NCI-H1930 (cell line): ENCODE measurements at regions not wholly inside any gene's neighbourhood (a gene's known extent, or its start where the extent isn't known, plus 50 kb on each side); places are given as distances from the start of the nearest gene placed in this dataset.
A peak's percentile ranks its signal among the peaks of the same experiment; 100 is the strongest.

ENCODE experiments used
- DNase-seq, 2 experiments: peaks; one replicate each; lab custom pipeline; 2025; lab: John Stamatoyannopoulos, UW

DNA sequence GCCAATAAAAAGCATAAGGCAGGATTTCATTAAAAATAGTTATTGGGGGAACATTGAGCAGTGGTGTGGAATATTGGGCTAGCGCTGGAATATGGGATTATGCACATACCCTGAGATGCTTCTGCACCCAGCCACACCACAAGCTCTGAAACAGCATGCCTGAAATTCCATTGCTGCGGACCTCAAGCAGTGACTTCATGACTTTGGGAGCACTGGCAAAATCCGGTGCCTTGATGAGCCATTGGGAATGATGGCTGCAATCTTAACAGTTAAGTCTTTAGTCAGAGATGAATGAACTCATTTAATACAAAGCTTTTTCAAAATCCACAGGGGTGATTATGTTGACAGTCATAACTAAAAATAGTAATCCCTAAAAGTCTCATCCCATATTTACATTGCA lies 274.7 kb upstream of the MTPN start:
- no peak for DNase-seq

DNA sequence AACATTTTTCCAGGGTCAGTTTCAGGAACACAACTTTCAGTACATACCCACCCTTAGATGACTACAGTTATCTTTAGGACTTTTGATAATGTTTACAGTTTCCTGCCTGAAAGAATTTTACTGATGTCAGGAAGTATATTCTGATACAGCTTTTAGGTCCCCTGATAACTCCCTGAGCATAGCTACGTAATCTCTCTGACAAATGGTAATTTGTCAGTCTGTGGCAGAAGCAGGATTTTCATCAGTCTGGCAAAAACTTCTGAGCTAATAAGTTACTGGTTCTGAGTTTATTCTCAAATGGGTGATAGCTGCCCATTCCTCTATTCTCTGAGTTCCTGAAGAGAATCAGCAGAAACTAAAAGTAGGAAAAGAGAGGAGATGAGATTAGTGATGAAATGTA lies 270.1 kb upstream of the MTPN start:
- DNase-seq, result no peak

DNA sequence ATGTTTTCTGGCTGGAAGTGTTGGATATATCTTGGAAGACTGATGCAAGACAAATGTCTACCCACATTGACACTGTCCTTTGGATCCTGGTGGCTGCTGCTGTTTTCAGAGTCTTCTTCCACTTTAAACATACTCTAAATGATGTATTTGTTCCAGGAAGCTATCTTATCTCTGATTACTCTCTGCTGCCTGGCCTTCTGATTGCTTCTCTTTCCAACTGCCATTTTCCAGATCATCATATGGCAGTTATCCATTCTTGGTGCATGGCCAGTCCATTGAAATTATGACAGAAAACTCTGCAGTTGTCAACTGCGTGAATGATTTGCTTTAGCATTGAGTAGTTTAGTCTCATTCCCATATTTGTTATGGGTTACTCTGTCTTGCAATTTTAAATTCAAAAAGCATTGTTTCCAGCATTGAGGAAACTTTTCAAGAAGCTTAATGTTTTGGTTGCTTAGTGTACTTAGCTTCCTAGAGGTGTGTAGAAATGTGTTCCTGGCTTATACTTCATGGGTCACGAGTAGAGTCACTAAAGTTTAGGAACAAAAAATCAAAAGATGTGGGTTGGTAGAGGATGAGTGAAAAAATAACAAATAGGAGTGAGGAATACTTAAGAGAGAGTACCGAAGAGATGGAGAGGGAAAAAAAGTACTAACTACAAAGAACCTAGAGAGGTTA lies 268.3 kb upstream of the MTPN start:
- no peak for DNase-seq

DNA sequence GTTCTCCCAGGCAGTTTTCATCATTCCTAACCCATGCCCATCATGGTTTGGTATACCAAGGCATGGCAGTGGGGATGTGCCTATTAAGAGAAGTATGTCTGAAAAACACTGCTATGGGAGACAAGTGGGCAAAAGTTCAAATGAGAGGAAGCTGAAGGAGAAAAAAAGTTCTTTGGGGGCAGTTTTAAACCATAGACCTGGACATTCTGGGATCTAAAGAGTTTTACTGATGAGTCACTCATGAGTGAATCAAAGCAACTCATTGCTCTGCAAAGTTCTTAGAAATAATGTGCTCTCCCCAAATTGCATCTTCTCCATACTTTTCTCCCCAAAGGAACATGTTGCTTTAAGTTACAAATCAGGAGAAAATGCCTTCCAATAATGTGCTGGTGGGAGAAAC lies 256.9 kb upstream of the MTPN start:
- no peak for DNase-seq

DNA sequence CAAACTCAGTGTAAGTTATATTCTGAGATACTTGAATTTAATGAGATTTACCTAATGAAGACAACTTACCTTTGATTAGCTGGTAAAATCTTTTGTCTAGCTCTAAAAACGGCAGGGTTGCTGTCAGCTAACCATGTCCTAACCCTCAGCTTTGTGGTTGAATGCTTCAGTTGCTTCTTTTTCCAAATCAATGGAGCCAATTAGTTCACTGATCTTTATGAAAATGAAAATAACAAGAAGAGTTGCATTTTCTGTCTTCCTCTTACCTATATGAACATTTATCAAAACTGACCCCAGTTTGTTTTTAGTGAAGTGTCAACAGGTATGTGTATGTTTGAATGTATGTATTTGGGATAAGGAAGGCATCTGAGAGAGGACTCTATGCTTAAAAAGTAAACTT lies 253.1 kb upstream of the MTPN start:
- DNase-seq, result no peak

DNA sequence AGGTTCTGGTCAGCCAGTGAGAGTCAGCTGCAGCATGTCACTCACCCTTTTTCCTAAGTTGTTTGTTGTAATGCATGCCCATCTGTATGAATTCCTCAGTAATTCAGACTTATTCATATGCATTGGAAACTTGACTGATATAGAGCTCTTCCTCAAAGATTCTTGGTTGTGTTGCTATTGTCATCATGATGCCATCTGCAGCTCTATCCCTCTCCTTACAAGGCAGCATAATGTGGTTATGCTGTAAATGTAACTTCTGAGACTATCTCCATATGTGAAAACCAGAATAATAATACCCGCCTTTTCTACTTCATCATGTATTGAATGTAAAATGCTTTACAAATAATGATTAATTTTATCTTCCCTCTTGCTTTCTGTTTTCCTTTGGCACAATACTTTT lies 252.6 kb upstream of the MTPN start:
- DNase-seq, result no peak

DNA sequence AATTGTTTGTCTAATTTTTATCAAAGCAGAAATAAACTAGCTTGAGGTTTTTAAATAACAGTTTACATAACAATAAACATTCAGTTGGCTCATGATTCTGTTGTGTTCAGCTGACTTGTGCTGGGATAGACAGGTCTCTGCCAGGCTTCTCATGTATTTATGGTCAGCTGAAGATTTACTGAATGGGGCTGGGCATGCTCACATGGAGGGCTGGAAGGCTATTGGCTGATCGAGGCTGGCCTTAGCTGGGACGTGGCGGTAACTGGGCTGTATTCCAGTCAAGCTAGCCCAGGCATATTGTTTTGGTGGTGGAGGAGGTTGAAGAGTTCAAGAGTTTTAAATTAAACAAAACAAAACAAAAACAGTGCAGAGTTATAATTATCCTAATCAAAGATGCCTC lies 251.0 kb upstream of the MTPN start:
- no peak for DNase-seq

DNA sequence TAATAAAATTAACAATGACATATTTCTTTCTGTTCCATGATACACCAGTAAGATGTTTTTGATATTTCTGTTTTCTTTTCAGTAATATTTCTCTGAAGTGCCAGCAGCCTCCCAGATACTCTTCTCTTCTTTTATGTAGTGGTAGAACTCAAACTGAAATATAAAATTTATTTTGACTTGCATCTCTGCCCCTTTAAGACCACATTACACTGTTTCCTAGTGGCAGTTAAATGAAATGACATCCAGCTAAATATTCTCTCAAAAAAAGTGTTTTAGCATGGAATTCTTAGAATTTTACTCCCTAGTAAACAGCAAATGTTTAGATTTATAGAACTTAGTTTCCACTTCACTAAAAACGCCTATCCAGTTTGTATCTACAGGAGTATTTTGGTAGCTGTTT lies 237.2 kb upstream of the MTPN start:
- no peak for DNase-seq

DNA sequence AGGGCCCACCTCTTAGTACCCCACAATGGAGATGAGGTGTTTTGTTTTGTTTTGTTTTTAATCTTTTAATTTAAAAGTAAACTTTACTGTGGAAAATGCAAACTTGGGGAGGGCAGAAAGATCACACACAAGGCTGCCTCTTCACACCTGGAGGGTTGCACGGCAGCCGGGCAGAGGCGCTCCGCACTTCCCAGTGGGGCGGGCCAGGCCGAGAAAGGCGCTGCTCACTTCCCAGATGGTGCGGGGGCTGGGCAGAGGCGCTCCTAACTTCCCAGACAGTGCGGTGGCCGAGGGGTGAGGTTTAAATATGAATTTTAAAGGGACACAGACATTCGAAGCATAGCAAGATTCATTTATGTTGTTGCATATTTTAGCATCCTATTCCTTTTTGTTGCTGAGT lies 235.9 kb upstream of the MTPN start:
- DNase-seq, result no peak

DNA sequence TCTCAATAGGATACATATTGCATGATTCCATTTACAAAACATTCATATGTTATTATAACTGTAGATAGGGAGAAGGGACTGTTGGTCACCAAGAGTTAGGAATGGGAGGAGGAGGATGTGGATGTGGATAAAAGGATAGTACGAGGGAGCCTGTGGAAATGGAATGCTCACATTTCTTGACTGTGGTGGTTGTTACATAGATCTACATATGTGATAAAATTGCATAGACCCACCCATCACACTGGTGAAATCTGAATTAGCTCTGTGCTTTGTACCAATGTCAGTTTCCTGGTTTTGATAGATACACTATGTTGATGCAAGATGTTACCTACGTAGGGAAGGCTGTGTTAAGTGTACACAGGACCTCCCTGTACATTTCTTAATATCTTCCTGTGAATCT lies 233.5 kb upstream of the MTPN start:
- DNase-seq, result no peak

DNA sequence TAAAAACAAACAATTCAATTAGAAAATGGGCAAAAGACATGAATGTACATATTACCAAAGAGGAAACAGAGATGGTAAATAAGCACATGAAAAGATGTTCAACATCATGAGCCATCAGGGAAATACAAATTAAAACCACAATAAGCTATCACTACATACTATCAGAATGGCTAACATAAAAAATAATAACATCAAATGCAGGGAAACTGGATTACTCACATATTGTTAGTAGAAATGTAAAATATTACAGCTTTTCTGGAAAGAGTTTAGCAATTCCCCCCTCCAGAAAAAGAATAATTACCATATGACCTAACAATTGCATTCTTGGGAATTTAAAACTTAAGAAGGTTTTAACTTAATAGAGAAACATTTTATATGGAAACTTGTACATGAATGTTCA lies 232.9 kb upstream of the MTPN start:
- DNase-seq, result peak; percentile 34 to 58

DNA sequence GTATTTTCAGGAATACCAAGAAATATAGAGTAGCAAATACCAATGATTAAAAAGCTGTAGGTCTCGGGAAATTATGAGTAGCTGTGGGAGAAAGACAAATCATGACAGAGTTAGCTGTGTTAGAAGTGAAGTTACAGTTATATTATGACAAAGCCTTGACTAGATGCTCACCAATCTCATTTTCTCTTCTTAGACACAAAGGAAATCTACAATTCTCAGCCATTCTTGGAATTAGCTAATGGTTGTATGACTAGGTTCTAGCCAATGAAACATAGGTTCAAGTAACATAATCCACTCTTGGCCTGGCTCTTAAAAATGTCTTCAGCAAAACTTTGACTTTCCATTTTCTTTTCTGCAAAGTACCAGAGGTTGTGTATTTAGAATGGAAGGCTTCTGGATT lies 228.8 kb upstream of the MTPN start:
- DNase-seq, result no peak

DNA sequence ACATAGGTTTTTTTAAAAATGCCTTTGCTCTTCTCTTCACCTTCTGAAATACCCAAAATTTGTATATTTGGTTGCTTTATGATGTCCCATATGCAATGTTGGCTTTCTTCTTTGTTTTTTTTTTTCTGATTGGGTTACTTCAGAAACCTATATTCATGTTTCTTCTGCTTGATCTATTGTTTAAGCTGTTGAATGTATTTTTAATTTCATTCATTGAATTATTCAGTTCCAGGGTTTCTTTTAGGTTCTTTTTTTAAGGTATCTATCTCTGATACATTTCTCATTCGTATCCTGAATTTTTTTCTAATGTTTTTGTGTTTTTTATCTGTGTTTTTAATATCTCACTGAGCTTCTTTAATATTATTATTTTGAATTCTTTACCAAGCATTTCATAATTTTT lies 221.0 kb upstream of the MTPN start:
- DNase-seq, result no peak

DNA sequence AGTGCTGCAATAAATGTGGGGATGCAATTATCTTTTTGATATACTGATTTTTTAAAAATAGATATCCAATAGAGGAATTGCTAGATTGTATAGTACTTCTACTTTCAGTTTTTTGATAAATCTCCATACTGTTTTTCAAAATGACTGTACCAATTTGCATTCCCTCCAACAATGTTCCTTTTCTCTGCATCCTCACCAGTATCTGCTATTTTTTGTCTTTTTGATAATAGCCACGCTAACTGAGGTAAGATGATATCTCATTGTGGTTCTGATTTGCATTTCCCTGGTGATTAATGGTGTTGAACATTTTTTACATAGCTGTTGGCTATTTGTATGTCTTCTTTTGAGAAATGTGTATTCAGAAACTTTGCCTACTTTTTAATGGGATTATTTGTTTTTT lies 217.7 kb upstream of the MTPN start:
- DNase-seq, result no peak

DNA sequence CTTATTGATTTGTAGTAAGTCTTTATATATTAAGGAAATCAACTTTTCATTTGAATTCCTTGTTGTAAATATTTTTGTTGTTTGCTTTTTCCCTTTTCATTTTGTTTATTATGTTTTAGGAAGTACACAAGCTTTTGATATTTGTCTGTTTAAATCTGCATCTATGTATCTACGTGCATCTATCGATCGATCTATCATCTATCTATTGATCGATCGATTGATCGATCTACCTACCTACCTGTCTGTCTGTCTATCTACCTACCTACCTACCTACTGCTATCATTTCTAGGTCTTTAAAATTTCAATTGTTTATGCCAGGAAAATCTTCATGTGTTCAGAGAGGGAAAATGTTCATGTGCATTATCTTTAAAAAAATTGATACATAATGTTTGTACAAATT lies 216.8 kb upstream of the MTPN start:
- DNase-seq, result no peak

DNA sequence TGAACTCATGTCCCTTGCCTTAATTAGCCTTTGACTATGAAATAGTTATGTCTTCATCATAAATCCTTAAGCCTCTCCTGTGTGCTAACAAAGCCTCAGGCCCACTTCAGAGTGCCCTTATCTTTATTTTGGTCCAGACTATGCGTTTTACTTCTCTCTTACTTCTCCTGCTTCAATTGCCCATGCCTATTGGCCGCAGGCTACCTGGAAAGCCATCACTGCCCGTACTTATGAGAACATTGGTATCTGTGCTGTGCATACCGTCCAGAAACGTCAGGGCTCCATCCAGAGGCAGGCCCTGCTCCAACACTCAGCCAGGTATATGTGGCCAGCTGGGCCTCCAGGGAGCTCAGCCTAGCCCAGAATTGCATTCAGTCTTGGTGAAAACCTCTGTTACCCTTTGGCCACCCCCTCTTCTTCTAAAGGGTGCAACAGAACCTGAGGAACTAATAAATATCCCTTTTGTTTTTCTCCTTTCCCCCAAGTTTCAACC lies 212.4 kb upstream of the MTPN start:
- no peak for DNase-seq

DNA sequence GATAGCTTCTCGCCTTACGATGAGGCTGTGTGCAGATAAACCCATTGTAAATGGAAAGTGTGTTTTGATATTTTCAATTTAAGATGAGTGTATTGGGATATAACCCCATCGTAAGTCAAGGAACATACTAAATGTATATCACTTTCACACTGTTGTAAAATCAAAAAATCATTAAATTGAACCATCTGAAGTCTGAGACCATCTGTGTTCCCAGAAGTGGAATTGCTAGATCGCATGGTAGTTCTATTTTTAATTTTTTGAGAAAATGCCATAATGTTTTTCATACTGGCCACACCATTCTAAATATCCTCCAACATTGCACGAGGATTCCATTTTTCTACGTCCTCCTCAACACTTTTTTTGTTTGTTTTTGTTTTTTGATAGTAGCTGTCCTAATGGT lies 209.1 kb upstream of the MTPN start:
- DNase-seq, result no peak

DNA sequence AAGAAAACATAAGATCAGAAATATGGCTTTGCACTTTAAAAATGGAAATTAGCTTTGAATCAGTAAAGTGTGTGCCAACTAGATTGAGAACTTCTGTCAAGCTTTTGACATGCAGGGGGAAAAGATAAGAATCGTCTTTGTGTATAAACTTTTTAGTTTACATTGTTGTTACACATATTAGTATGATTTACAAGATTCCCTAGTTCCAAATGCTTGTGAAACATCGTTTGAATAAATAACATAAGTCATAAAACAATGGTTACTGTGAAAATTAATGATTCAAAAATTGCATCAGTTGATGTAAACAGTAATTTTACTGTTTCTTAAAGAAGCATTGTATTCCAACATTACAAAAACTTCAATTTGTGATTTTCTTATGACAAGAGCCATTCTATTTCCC lies 207.6 kb upstream of the MTPN start:
- DNase-seq, result no peak

DNA sequence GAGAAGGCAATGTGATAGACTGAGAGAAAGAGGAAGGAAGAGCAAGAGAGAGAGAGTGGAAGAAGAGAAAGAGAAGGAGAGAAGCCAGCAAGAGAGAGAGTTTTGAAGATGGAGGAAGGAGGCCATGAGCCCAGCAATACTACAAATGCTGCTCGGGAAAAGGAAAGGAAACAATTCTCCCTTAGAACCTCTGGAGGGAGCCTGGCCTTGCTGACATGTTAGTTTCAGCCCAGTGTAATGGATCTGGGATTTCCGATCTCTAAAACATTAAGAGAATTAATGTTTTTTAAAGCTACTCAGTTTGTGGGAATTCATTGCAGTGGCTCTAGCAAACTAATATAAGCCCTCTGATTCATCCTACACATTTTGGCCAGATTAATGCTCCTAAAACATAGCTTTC lies 206.8 kb upstream of the MTPN start:
- no peak for DNase-seq

DNA sequence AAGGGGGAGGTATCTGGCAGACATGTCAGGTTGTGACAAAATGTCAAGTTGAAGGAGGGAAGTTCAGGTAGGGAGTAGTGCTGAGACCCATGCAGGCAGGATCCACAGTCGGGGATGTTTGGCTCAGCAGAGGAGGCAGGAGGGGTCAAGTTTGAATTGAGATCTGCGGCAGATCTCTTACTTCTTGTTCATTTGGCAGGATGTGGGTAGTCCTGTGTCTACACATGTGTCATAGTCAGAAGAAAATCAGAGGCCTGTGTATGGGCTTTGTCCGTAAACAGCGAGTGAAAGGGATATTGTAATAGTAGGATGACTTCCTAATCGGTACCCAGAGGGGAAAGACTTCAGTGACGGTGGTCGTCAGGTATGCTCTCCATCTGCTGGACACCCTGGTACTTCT lies 203.8 kb upstream of the MTPN start:
- DNase-seq, result no peak

DNA sequence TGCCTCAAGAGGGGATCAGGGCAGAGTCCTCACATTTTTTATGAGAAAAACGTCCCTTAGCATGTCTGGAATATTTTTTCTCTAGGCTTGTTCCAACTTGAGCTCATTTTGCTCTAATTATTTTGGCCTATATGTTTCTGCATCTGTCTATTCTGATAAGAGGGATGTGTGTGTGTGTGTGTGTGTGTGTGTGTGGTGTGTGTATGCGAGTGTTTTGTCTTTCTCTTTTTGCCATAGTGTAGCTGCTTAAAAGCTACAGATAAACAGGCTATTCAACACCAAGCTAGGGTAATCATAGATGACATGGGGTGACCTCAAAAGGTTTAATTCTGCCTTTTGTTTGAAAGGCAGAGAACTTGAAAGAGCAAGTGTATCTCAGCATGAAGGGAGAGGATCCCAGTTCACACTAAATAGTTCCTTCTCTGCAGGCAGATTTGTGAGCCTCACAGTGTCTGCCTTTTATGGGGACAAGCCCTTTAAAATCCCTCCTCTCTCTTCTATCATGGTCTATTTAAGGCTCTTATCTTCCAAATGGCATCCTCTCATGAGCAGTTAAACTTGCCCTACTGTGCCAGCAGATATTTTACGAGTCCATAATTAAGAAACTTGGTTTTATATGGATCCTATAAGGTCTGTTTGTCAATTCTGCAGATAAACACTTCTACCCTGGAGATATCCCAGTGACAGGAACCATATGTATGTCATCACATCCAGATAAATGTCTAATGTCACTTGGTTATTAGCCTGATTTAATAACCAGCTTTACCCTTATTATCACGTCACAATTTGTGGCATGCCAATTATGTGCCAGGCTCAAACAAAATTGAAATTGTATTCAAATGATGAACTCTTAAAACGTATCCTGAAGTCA lies 202.9 kb upstream of the MTPN start:
- no peak for DNase-seq

DNA sequence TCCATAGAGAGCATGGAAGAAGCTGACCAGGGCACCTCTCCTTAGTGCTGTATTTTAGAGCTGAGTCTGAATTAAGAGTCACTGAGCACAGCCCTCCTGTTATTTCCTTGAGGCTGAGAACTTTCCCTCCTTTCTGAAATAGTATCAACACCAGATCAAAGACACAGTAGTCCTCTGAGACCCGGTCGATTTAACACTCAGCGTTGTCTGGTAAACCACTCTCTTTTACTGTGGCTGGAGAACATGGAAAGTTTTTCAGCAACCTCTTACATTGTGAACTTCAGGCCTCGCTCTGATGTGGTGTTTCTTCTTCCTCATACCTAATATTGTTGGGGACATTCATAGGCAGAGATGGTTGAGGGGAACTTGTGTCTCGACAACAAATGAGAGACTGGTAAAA lies 202.0 kb upstream of the MTPN start:
- DNase-seq, result no peak

DNA sequence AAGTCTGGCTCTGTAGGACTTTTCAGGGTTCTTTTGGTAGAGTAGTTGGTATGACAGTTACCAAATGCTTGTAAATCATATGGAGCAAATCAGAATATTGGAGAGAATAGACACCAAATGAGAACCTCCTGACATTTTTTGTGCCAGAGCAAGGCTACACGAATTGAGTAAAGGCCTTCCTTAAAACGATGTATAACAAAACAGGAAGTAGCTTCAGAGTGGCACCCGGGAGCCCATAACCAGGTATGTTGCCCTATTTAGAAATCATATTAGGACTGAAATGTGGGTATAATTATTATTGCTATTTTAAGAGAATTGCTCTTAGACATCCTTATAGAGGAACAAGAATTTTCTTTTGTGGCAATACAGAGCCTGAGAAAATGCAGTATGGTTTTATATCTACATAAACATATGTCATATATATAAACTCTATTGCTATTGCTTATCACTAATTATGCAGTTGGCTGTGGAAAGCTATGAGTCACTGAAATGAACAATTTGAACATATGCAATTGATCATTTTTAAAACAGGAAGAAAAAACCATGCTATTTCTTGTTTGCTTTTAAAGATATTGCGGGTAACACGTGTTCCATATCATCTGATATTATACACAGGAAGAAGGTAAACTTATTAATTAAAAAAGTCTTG lies 197.4 kb upstream of the MTPN start:
- no peak for DNase-seq
